ENCODE measurements at regions not wholly inside any gene's neighbourhood (a gene's known extent, or its start where the extent isn't known, plus 50 kb on each side); places are given as distances from the start of the nearest gene placed in this dataset.
A peak's percentile ranks its signal among the peaks of the same experiment; 100 is the strongest.
"Not testable (repeated sequence)": the region's sequence is repeated elsewhere in the genome, so short reads cannot be mapped to it uniquely, and the experiment has no call there.

DNA sequence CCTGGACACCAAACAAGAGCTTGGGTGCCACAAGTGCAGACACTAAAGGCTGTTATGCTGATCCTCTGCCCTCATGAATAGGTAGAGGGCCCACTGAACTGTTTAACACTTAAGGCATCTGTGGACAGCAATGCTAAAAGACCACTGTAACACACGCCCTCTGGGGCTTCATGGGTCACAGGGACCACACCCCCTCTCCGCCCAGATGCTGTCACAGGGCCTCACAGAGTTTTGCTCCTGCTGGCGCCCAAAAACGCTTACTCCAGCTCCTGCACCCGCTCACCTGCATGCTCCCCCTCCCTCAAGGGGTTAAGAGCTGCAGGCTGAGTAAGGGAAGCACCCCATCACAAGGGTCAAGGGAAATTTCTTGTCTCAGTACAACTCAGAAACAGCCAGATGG, 141.8 kb upstream of the NUDT4 start:
- Histone ChIP-seq H3K4me2 (ENCODE audit: low read length) (no peak overlapping the region), H3K4me3 (ENCODE audit: insufficient read depth, low read depth, low read length) (no peak overlapping the region), H3K27ac (ENCODE audit: low read depth, low read length) (no peak overlapping the region), H3K79me2 (ENCODE audit: insufficient read depth, low read length) (no peaks in the 10 kb centered on the region), H3K9me3 (ENCODE audit: insufficient read depth, low read depth, low read length) (peaks cover 2% of the 10 kb centered on the region), H2AFZ (ENCODE audit: low read depth, low read length) (no peak overlapping the region), H3K4me1 (ENCODE audit: insufficient read depth, low read length) (no peaks in the 10 kb centered on the region), H3K9ac (ENCODE audit: low read length) (no peak overlapping the region), H4K20me1 (ENCODE audit: insufficient read depth, low read length) (no peaks in the 10 kb centered on the region), H3K36me3 (ENCODE audit: insufficient read depth, low read length) (no peaks in the 10 kb centered on the region), H3K27me3 (ENCODE audit: insufficient read depth, low read length) (no peaks in the 10 kb centered on the region)
- peaks cover 3% of the 10 kb centered on the region for H3K36me3 Mint-ChIP-seq (ENCODE audit: low read depth, unreplicated experiment)
- TF ChIP-seq EZH2 (IDR thresholded peaks at IDR 0.05; ENCODE audit: insufficient read depth, low read length): no peak
- TF ChIP-seq, protein P1, sequence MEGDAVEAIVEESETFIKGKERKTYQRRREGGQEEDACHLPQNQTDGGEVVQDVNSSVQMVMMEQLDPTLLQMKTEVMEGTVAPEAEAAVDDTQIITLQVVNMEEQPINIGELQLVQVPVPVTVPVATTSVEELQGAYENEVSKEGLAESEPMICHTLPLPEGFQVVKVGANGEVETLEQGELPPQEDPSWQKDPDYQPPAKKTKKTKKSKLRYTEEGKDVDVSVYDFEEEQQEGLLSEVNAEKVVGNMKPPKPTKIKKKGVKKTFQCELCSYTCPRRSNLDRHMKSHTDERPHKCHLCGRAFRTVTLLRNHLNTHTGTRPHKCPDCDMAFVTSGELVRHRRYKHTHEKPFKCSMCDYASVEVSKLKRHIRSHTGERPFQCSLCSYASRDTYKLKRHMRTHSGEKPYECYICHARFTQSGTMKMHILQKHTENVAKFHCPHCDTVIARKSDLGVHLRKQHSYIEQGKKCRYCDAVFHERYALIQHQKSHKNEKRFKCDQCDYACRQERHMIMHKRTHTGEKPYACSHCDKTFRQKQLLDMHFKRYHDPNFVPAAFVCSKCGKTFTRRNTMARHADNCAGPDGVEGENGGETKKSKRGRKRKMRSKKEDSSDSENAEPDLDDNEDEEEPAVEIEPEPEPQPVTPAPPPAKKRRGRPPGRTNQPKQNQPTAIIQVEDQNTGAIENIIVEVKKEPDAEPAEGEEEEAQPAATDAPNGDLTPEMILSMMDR (IDR thresholded peaks at IDR 0.05; ENCODE audit: insufficient read depth, low read depth, low read length): no peak
- H3K4me1 Mint-ChIP-seq (ENCODE audit: low read depth, unreplicated experiment): no peaks in the 10 kb centered on the region
- H3K27ac Mint-ChIP-seq (ENCODE audit: unreplicated experiment): no peak overlapping the region
- peaks cover 17% of the 10 kb centered on the region for H3K9me3 Mint-ChIP-seq (ENCODE audit: unreplicated experiment)
- FAIRE-seq: no peak
- peaks cover 2% of the 10 kb centered on the region for H3K27me3 Mint-ChIP-seq (ENCODE audit: low read depth, unreplicated experiment)
- no peak for DNase-seq (ENCODE audit: low read depth)
- H3K4me3 Mint-ChIP-seq (ENCODE audit: unreplicated experiment): no peak overlapping the region

DNA sequence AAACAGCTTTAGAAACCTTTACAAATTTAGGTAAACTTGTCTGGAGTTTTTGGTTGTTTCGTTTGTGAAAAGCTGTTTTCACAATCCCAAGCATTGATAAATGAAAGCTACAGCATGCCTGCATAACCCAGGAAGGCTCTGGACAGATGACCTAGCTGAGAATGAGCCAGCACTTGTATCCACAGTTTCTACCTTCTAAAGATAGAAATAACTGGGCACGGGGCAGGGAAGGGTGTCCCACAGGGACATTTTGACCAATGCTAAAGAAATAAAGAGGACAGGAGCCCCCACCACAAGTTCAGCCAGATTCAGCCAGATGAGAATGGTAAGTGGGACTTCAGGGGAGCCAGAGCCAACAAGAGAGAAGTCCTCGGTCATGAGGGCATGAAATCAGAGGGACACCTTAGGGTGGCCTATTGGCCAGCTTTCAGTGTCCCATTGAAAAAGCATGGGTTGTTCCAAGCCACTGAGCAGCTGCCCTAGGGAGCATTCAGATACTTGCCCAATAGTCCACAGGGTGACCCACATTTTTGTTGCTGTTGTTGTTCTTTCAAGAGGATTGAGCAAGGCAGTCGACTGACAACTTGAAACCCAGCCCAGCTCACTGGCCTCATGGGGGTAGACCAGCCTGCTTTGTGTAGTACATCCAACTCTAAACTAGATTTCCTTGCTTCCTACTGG, 140.3 kb upstream of the NUDT4 start:
- Histone ChIP-seq H4K20me1 (ENCODE audit: insufficient read depth, low read length) (no peaks in the 10 kb centered on the region), H3K27ac (ENCODE audit: low read depth, low read length) (no peak overlapping the region), H3K79me2 (ENCODE audit: insufficient read depth, low read length) (no peaks in the 10 kb centered on the region), H3K4me1 (ENCODE audit: insufficient read depth, low read length) (no peaks in the 10 kb centered on the region), H3K9ac (ENCODE audit: low read length) (no peak overlapping the region), H2AFZ (ENCODE audit: low read depth, low read length) (no peak overlapping the region), H3K36me3 (ENCODE audit: insufficient read depth, low read length) (no peaks in the 10 kb centered on the region), H3K9me3 (ENCODE audit: insufficient read depth, low read depth, low read length) (peaks cover 2% of the 10 kb centered on the region), H3K27me3 (ENCODE audit: insufficient read depth, low read length) (no peaks in the 10 kb centered on the region), H3K4me3 (ENCODE audit: insufficient read depth, low read depth, low read length) (no peak overlapping the region), H3K4me2 (ENCODE audit: low read length) (no peak overlapping the region)
- FAIRE-seq (no peak), DNase-seq (ENCODE audit: low read depth) (no peak)
- Mint-ChIP-seq H3K27ac (ENCODE audit: unreplicated experiment) (no peak overlapping the region), H3K4me3 (ENCODE audit: unreplicated experiment) (no peak overlapping the region), H3K4me1 (ENCODE audit: low read depth, unreplicated experiment) (no peaks in the 10 kb centered on the region), H3K9me3 (ENCODE audit: unreplicated experiment) (peaks cover 17% of the 10 kb centered on the region), H3K27me3 (ENCODE audit: low read depth, unreplicated experiment) (peaks cover 2% of the 10 kb centered on the region), H3K36me3 (ENCODE audit: low read depth, unreplicated experiment) (peaks cover 3% of the 10 kb centered on the region)
- TF ChIP-seq, protein P1 (IDR thresholded peaks at IDR 0.05; ENCODE audit: insufficient read depth, low read depth, low read length): no peak
- TF ChIP-seq EZH2 (IDR thresholded peaks at IDR 0.05; ENCODE audit: insufficient read depth, low read length): no peak

GRCh38 chr12:93238512-93239262, 139.0 kb upstream of the NUDT4 start:
- H3K4me3 ChIP-seq (ENCODE audit: insufficient read depth, low read depth, low read length); H3K36me3 Mint-ChIP-seq (ENCODE audit: low read depth, unreplicated experiment); H3K9me3 ChIP-seq (ENCODE audit: insufficient read depth, low read depth, low read length); H3K4me3 Mint-ChIP-seq (ENCODE audit: unreplicated experiment); H3K9ac ChIP-seq (ENCODE audit: low read length); H3K27ac Mint-ChIP-seq (ENCODE audit: unreplicated experiment); H3K27me3 ChIP-seq (ENCODE audit: insufficient read depth, low read length); H3K79me2 ChIP-seq (ENCODE audit: insufficient read depth, low read length); H3K4me2 ChIP-seq (ENCODE audit: low read length); H3K4me1 ChIP-seq (ENCODE audit: insufficient read depth, low read length); H3K36me3 ChIP-seq (ENCODE audit: insufficient read depth, low read length); H3K27ac ChIP-seq (ENCODE audit: low read depth, low read length); DNase-seq (ENCODE audit: low read depth); H4K20me1 ChIP-seq (ENCODE audit: insufficient read depth, low read length); FAIRE-seq; H3K4me1 Mint-ChIP-seq (ENCODE audit: low read depth, unreplicated experiment); H2AFZ ChIP-seq (ENCODE audit: low read depth, low read length); H3K27me3 Mint-ChIP-seq (ENCODE audit: low read depth, unreplicated experiment): not testable (repeated sequence)
- H3K9me3 Mint-ChIP-seq (ENCODE audit: unreplicated experiment): peaks cover 17% of the 10 kb centered on the region

DNA sequence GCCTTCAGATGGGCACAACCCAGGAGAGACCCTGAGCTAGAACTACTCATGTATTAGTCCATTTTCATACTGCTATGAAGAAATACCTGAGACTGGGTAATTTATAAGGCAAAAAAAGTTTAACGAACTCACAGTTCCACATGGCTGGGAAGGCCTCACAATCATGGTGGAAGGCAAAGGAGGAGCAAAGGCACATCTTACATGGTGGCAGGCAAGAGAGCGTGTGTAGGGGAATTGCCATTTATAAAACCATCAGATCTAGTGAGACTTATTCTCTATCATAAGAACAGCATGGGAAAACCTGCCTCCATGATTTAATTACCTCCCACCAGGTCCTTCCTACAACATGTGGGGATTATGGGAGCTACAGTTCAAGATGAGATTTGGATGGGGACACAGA, 137.9 kb upstream of the NUDT4 start:
- not testable (repeated sequence) for H4K20me1 ChIP-seq (ENCODE audit: insufficient read depth, low read length); H3K27ac ChIP-seq (ENCODE audit: low read depth, low read length); H3K9ac ChIP-seq (ENCODE audit: low read length); H3K4me3 Mint-ChIP-seq (ENCODE audit: unreplicated experiment); H3K79me2 ChIP-seq (ENCODE audit: insufficient read depth, low read length); H3K9me3 ChIP-seq (ENCODE audit: insufficient read depth, low read depth, low read length); H3K4me1 ChIP-seq (ENCODE audit: insufficient read depth, low read length); H3K4me1 Mint-ChIP-seq (ENCODE audit: low read depth, unreplicated experiment); H3K36me3 ChIP-seq (ENCODE audit: insufficient read depth, low read length); DNase-seq (ENCODE audit: low read depth); FAIRE-seq; H2AFZ ChIP-seq (ENCODE audit: low read depth, low read length); H3K4me3 ChIP-seq (ENCODE audit: insufficient read depth, low read depth, low read length); H3K36me3 Mint-ChIP-seq (ENCODE audit: low read depth, unreplicated experiment); H3K27me3 ChIP-seq (ENCODE audit: insufficient read depth, low read length); H3K4me2 ChIP-seq (ENCODE audit: low read length); H3K27me3 Mint-ChIP-seq (ENCODE audit: low read depth, unreplicated experiment)
- H3K27ac Mint-ChIP-seq (ENCODE audit: unreplicated experiment): peak overlapping the region; percentile 84
- H3K9me3 Mint-ChIP-seq (ENCODE audit: unreplicated experiment): peaks cover 17% of the 10 kb centered on the region

Measured in astrocyte (in vitro differentiated cells and primary cell).